Testis (tissue), 2 donors: ENCODE measurements at regions not wholly inside any gene's neighbourhood (a gene's known extent, or its start where the extent isn't known, plus 50 kb on each side); places are given as distances from the start of the nearest gene placed in this dataset.

Experiments used
- CTCF ChIP-seq, 3 experiments: fragments of 450-650 bp in 2 of 3; fragments of 200-600 bp in 1 of 3; sonication (generic) in 1 of 3; IDR thresholded peaks; one replicate each; pipeline ENCODE4 v1.5.1; 2016 to 2019; ENCODE audit warnings: antibody characterized with exemption in 3 of 3, mild to moderate bottlenecking in 2 of 3, moderate library complexity in 1 of 3
- POLR2A ChIP-seq: fragments of 450-650 bp; IDR thresholded peaks from one replicate; pipeline ENCODE4 v1.6.1; 2017; ENCODE audit warnings: antibody characterized with exemption, mild to moderate bottlenecking, moderate library complexity

- TF ChIP-seq POLR2A (no peak), CTCF (IDR thresholded peaks at IDR 0.05) (no peak)
Observed at GRCh38 chr17:15133826-15134225, 131.3 kb downstream of the PMP22 start.
